Lower lobe of right lung (tissue), 2 donors: ENCODE measurements at regions not wholly inside any gene's neighbourhood (a gene's known extent, or its start where the extent isn't known, plus 50 kb on each side); places are given as distances from the start of the nearest gene placed in this dataset.

ENCODE experiments used
- ATAC-seq, 2 donors: fragments of 200-7000 bp; cut with Tn5 transposase; one replicate each; pipeline ENCODE4 v1.9.1; 2020 to 2022; ENCODE audit warnings: mild to moderate bottlenecking in 2 of 2, moderate library complexity in 2 of 2
- DNase-seq: peaks from one replicate; pipeline ENCODE4 v3.0.0-alpha.2; 2020
- H3K27ac ChIP-seq: fragments of 200-600 bp; one replicate; pipeline ENCODE4 v1.8.0; 2022
- H3K27me3 ChIP-seq: fragments of 200-600 bp; one replicate; pipeline ENCODE4 v1.8.0; 2022; ENCODE audit warnings: low read depth
- H3K36me3 ChIP-seq: fragments of 200-600 bp; one replicate; pipeline ENCODE4 v1.8.0; 2022; ENCODE audit warnings: mild to moderate bottlenecking
- H3K4me1 ChIP-seq: fragments of 200-600 bp; one replicate; pipeline ENCODE4 v1.8.0; 2022
- H3K4me3 ChIP-seq: fragments of 200-600 bp; one replicate; pipeline ENCODE4 v1.8.0; 2022; ENCODE audit warnings: mild to moderate bottlenecking
- H3K9me3 ChIP-seq: fragments of 200-600 bp; one replicate; pipeline ENCODE4 v1.8.0; 2022
- intact Hi-C: fragments of 100-400 bp; cut with DNase I; formaldehyde crosslinking; loops from one replicate; pipeline ENCODE4 v1.11.0; 2022
- TF ChIP-seq, protein P1 (sequence below): fragments of 200-600 bp; IDR thresholded peaks from one replicate; pipeline ENCODE4 v1.8.0; 2022; ENCODE audit warnings: antibody characterized with exemption, mild to moderate bottlenecking
- donor health status: DM: no; HTN: yes; CAD: no; lungs with severe emphysema.

DNA sequence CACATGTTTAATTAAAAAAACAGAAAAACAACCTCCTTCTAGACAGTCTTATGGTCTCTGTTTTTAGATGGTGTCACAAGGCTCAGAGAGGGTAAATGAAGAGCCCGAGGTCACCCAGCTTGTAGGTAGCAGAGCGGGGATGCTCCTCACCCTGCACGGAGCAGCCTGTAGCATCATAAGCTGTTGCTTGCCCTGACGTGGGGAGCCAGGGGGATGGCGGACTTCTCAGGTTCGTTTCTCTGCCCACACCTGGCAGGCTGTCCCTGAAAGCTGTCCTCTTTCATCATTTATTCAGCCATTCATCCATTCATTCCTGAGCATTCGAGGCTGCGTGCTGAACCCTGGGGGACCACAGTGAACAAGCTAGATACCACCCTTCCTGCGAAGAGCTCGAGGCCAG, 75.7 kb upstream of the KSR1 start:
- ATAC-seq (peak; percentile 22 to 32), DNase-seq (no peak)
- Histone ChIP-seq H3K36me3 (no peaks in the 10 kb centered on the region), H3K27ac (no peak overlapping the region), H3K27me3 (no peaks in the 10 kb centered on the region), H3K9me3 (no peaks in the 10 kb centered on the region), H3K4me1 (peaks cover 15% of the 10 kb centered on the region), H3K4me3 (peak overlapping the region; percentile 40)
- TF ChIP-seq, protein P1, sequence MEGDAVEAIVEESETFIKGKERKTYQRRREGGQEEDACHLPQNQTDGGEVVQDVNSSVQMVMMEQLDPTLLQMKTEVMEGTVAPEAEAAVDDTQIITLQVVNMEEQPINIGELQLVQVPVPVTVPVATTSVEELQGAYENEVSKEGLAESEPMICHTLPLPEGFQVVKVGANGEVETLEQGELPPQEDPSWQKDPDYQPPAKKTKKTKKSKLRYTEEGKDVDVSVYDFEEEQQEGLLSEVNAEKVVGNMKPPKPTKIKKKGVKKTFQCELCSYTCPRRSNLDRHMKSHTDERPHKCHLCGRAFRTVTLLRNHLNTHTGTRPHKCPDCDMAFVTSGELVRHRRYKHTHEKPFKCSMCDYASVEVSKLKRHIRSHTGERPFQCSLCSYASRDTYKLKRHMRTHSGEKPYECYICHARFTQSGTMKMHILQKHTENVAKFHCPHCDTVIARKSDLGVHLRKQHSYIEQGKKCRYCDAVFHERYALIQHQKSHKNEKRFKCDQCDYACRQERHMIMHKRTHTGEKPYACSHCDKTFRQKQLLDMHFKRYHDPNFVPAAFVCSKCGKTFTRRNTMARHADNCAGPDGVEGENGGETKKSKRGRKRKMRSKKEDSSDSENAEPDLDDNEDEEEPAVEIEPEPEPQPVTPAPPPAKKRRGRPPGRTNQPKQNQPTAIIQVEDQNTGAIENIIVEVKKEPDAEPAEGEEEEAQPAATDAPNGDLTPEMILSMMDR: no peak
- intact Hi-C loops: no loop called here

DNA sequence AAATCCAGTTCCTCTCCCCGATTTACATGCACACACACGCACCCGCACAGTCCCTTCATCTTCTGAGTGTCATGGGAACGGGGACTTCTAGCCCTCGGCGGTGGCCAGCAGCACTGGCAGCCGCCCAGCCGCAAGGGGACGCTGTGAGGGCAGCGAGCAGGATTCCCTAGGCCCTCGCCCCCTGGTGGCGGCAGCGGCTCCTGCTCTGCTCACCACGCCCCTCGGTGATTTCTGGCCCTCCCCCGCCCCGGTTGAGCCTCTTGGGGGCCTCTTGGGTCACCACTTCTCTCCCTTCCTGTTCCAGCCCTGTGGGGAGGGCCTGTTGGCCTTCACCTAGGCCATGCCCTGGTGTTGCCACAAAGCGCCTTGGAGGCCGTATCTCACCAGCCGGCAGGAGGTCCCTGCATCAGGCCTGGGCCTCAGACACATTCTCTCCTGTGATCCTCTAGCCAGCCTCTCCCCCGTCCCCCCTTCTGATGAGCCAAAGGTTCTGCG, 75.2 kb upstream of the KSR1 start:
- H3K27ac ChIP-seq: no peak overlapping the region
- no peaks in the 10 kb centered on the region for H3K36me3 ChIP-seq
- TF ChIP-seq, protein P1: peak; percentile 85
- no peaks in the 10 kb centered on the region for H3K27me3 ChIP-seq
- intact Hi-C loops: no loop called here
- ATAC-seq (peak; percentile 86 to 91), DNase-seq (peak; percentile 86)
- H3K4me3 ChIP-seq: no peak overlapping the region
- H3K4me1 ChIP-seq: peaks cover 15% of the 10 kb centered on the region
- no peaks in the 10 kb centered on the region for H3K9me3 ChIP-seq

DNA sequence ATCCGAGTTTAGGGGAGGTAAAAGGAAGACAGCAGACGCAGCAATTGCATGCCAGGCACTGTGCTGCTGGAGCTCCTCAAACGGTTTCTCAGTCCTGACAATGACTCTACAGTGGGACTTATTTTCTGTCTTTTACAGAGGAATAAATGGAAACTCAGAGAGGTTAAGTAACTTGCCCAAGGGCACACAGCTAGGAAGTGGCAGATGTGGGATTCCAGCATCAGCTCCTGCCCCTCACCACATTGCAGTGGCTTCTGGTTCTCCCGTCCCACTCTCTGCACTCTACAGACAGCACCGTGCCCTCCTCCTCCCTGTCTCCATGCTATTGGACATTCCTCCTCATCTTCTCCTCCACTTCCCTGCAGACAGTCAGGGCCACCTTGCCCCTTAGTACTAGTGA, 74.2 kb upstream of the KSR1 start:
- no peak overlapping the region for H3K4me3 ChIP-seq
- intact Hi-C loops: no loop called here
- ATAC-seq: no peak
- no peaks in the 10 kb centered on the region for H3K27me3 ChIP-seq
- DNase-seq: no peak
- no peaks in the 10 kb centered on the region for H3K9me3 ChIP-seq
- TF ChIP-seq, protein P1: no peak
- peaks cover 15% of the 10 kb centered on the region for H3K4me1 ChIP-seq
- H3K36me3 ChIP-seq: no peaks in the 10 kb centered on the region
- no peak overlapping the region for H3K27ac ChIP-seq

DNA sequence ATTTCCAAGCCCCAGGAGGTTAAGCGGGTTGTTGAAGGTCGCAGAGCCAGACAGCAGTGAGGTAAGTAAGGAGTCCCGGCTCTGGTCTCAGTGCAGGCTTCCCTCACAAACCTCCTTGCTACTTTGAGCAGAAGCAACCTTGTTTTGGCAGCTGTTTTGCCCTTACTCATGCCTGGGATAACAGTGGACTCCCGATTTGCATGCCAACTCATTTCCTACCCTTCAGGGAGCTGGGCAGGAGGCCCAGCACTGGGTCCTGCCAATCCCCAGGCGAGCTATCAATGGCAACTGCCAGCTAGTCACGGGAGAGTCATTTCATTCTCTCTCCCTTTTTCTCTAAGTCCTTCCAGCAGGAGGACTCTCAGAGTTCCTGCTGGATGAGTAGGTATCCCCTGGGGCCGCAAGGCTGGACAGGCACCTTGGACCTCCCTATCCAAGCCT, 72.0 kb upstream of the KSR1 start:
- DNase-seq: no peak
- H3K27me3 ChIP-seq: no peaks in the 10 kb centered on the region
- no peak overlapping the region for H3K27ac ChIP-seq

DNA sequence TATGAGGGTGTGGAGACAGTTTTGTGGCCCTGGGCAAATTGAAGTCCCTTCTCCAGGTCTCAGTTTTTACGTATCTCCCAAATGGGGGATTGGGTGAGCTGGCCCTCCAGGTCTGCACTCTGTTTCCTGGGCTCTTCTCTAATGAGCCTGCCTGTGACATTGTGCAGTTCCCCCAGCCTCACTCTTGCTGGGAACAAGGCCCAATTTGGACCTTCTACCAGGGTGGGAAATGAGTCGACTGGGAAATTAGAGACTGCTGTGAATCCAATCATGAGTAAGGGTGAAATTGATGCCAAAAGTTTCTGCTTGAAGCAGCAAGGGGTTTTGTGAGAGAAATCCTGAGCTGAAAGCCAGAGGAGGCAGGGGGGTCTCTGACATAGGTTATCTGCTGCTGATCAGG, 71.5 kb upstream of the KSR1 start:
- DNase-seq (no peak), ATAC-seq (no peak)
- Histone ChIP-seq H3K9me3 (no peaks in the 10 kb centered on the region), H3K27ac (no peak overlapping the region), H3K27me3 (no peaks in the 10 kb centered on the region), H3K4me1 (peaks cover 15% of the 10 kb centered on the region), H3K36me3 (no peaks in the 10 kb centered on the region), H3K4me3 (no peak overlapping the region)
- intact Hi-C loops: no loop called here
- TF ChIP-seq, protein P1: no peak

More for the DNA sequence above, 72.0 kb upstream of the KSR1 start:
- TF ChIP-seq, protein P1: no peak
- Histone ChIP-seq H3K4me3 (no peak overlapping the region), H3K9me3 (no peaks in the 10 kb centered on the region), H3K4me1 (peaks cover 15% of the 10 kb centered on the region), H3K36me3 (no peaks in the 10 kb centered on the region)
- intact Hi-C loops: no loop called here
- no peak for ATAC-seq

DNA sequence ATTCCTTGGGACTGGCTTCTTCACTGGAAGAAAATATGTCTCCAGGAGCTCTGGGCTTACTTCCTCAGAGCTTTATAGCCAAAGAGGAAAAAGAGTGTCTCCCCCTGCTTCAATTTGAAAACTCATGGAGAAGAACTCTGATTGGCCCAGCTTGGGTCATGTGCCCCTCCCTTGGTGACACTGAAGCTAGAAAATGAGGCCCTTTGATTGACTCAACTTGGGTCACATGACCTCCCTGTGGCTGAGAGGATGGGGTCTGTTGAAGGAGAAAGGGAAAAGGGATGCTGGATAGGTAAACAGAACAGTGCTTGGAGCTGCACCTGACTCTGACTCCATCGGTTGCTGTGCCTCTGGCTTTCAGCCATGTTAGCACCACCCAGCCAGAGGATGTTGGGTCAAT, 70.6 kb upstream of the KSR1 start:
- no peaks in the 10 kb centered on the region for H3K36me3 ChIP-seq
- H3K9me3 ChIP-seq: no peaks in the 10 kb centered on the region
- H3K4me1 ChIP-seq: peaks cover 6% of the 10 kb centered on the region
- no peaks in the 10 kb centered on the region for H3K27me3 ChIP-seq
- no peak overlapping the region for H3K4me3 ChIP-seq
- DNase-seq: no peak
- intact Hi-C loops: no loop called here
- TF ChIP-seq, protein P1: no peak
- no peak overlapping the region for H3K27ac ChIP-seq
- no peak for ATAC-seq
